GM23338 (cell line): ENCODE measurements at regions not wholly inside any gene's neighbourhood (a gene's known extent, or its start where the extent isn't known, plus 50 kb on each side); places are given as distances from the start of the nearest gene placed in this dataset.

Experiments used
- ATAC-seq: fragments of 200-7000 bp; cut with Tn5 transposase; 3 replicates; pipeline ENCODE4 v1.9.1; 2020
- DNase-seq: peaks from one replicate; pipeline ENCODE4 v3.0.0-alpha.2; 2015; ENCODE audit warnings: low spot score
- H2AFZ ChIP-seq: fragments of 200-600 bp; sonication (generic); 2 replicates; pipeline ENCODE4 v1.8.0; 2016; ENCODE audit warnings: antibody characterized with exemption, mild to moderate bottlenecking, moderate library complexity
- H3F3A ChIP-seq: fragments of 200-600 bp; sonication (generic); replicated peaks from 2 replicates; pipeline ENCODE4 v1.8.0; 2017; ENCODE audit warnings: antibody characterized with exemption, mixed run types, low read depth
- H3K27ac ChIP-seq: fragments of 200-600 bp; sonication (generic); 2 replicates; pipeline ENCODE4 v1.6.1; 2016; ENCODE audit warnings: low read depth
- H3K27me3 ChIP-seq: fragments of 200-600 bp; sonication (generic); 2 replicates; pipeline ENCODE4 v1.8.0; 2016; ENCODE audit warnings: mild to moderate bottlenecking, mixed run types, moderate library complexity; ENCODE audit not compliant: insufficient read depth
- H3K36me3 ChIP-seq: fragments of 200-600 bp; sonication (generic); 2 replicates; pipeline ENCODE4 v1.8.0; 2016; ENCODE audit warnings: mild to moderate bottlenecking; ENCODE audit not compliant: insufficient read depth
- H3K4me1 ChIP-seq: fragments of 200-600 bp; sonication (generic); 2 replicates; pipeline ENCODE4 v1.8.0; 2016; ENCODE audit warnings: mild to moderate bottlenecking, moderate library complexity; ENCODE audit not compliant: insufficient read depth
- H3K4me2 ChIP-seq: fragments of 200-600 bp; sonication (generic); 2 replicates; pipeline ENCODE4 v1.7.1; 2017; ENCODE audit warnings: mixed run types
- H3K4me3 ChIP-seq: fragments of 200-600 bp; sonication (generic); 2 replicates; pipeline ENCODE4 v1.6.1; 2016; ENCODE audit warnings: mixed run types
- H3K79me2 ChIP-seq: fragments of 200-600 bp; sonication (generic); replicated peaks from 2 replicates; pipeline ENCODE4 v1.8.0; 2017; ENCODE audit warnings: mild to moderate bottlenecking; ENCODE audit not compliant: insufficient read depth
- H3K9me2 ChIP-seq: fragments of 200-600 bp; sonication (generic); 2 replicates; pipeline ENCODE4 v1.8.0; 2017; ENCODE audit not compliant: insufficient read depth
- H4K20me1 ChIP-seq: fragments of 200-600 bp; sonication (generic); replicated peaks from 2 replicates; pipeline ENCODE4 v1.8.0; 2017; ENCODE audit warnings: mild to moderate bottlenecking; ENCODE audit not compliant: insufficient read depth
- H3K27ac Mint-ChIP-seq: 2 replicates; pipeline ENCODE4 v1.8.0; 2020; ENCODE audit warnings: inconsistent platforms, mild to moderate bottlenecking, moderate library complexity, mixed read lengths
- H3K27me3 Mint-ChIP-seq: 3 replicates; pipeline ENCODE4 v1.8.0; 2022; ENCODE audit warnings: low read depth, mild to moderate bottlenecking, moderate library complexity, mixed read lengths, inconsistent platforms; ENCODE audit not compliant: insufficient read depth, poor library complexity
- H3K36me3 Mint-ChIP-seq: 3 replicates; pipeline ENCODE4 v1.8.0; 2021; ENCODE audit warnings: low read depth, mild to moderate bottlenecking, inconsistent platforms, moderate library complexity, mixed read lengths
- H3K4me1 Mint-ChIP-seq: 3 replicates; pipeline ENCODE4 v1.8.0; 2020; ENCODE audit warnings: mild to moderate bottlenecking, inconsistent platforms, mixed read lengths
- H3K4me3 Mint-ChIP-seq: 3 replicates; pipeline ENCODE4 v1.8.0; 2021; ENCODE audit warnings: moderate library complexity, mild to moderate bottlenecking, inconsistent platforms, mixed read lengths
- H3K9me3 Mint-ChIP-seq: 3 replicates; pipeline ENCODE4 v1.8.0; 2020; ENCODE audit warnings: moderate library complexity, mild to moderate bottlenecking, inconsistent platforms, mixed read lengths
- EZH2 ChIP-seq: fragments of 200-600 bp; sonication (generic); IDR thresholded peaks from one replicate; pipeline ENCODE4 v1.8.0; 2017; ENCODE audit warnings: antibody characterized with exemption, mild to moderate bottlenecking, low read depth; ENCODE audit not compliant: unreplicated experiment
- NANOG ChIP-seq: IDR thresholded peaks from 2 replicates; pipeline ENCODE4 v1.6.1; 2016; ENCODE audit warnings: antibody characterized with exemption, borderline replicate concordance
- REST ChIP-seq: IDR thresholded peaks from one replicate; pipeline ENCODE4 v1.6.1; 2018; ENCODE audit warnings: antibody characterized with exemption; ENCODE audit not compliant: unreplicated experiment
- ZNF114 ChIP-seq: fragments of 250-450 bp; sonication (Bioruptor Pico); IDR thresholded peaks from 2 replicates; pipeline ENCODE4 v1.5.0; 2020; ENCODE audit warnings: mild to moderate bottlenecking, moderate library complexity

GRCh38 chr5:111635916-111636570 is 121.0 kb downstream of the NREP start (continued):
- no peak for TF ChIP-seq REST
- TF ChIP-seq ZNF114 (CRISPR knock-in tag), result no peak
- TF ChIP-seq EZH2, result no peak
- TF ChIP-seq NANOG, result no peak

GRCh38 chr5:111635151-111635902 is 121.7 kb downstream of the NREP start:
- peaks cover 9% of the 10 kb centered on the region for H3K36me3 ChIP-seq
- H3K4me2 ChIP-seq, result no peak overlapping the region
- no peaks in the 10 kb centered on the region for H3K4me1 ChIP-seq
- no peak for TF ChIP-seq EZH2
- H4K20me1 ChIP-seq, result no peaks in the 10 kb centered on the region
- Mint-ChIP-seq H3K27ac (no peak overlapping the region), H3K4me3 (no peak overlapping the region), H3K9me3 (peaks cover 27% of the 10 kb centered on the region), H3K27me3 (no peaks in the 10 kb centered on the region), H3K4me1 (no peaks in the 10 kb centered on the region), H3K36me3 (peaks cover 21% of the 10 kb centered on the region)
- no peak for DNase-seq
- H3F3A ChIP-seq, result no peaks in the 10 kb centered on the region
- H3K27ac ChIP-seq, result no peak overlapping the region
- no peaks in the 10 kb centered on the region; the same call in 1 of the 2 replicates for H3K9me2 ChIP-seq
- ATAC-seq, result no peak
- H2AFZ ChIP-seq, result no peak overlapping the region; the same call in 1 of the 2 replicates
- H3K79me2 ChIP-seq, result no peaks in the 10 kb centered on the region
- no peak overlapping the region for H3K4me3 ChIP-seq
- no peaks in the 10 kb centered on the region for H3K27me3 ChIP-seq

- H3K27ac ChIP-seq, result no peak overlapping the region
- H3K4me2 ChIP-seq, result no peak overlapping the region
- H3K79me2 ChIP-seq, result no peaks in the 10 kb centered on the region
- H3K27me3 Mint-ChIP-seq, result no peaks in the 10 kb centered on the region
- no peaks in the 10 kb centered on the region for H3K36me3 ChIP-seq
- no peak overlapping the region for H3K4me3 Mint-ChIP-seq
- TF ChIP-seq ZNF114 (CRISPR knock-in tag), result no peak
- no peak overlapping the region for H3K27ac Mint-ChIP-seq
- no peaks in the 10 kb centered on the region for H3F3A ChIP-seq
- H3K27me3 ChIP-seq, result no peaks in the 10 kb centered on the region
- H4K20me1 ChIP-seq, result no peaks in the 10 kb centered on the region
- peaks cover 7% of the 10 kb centered on the region; the same call in 1 of the 2 replicates for H3K9me2 ChIP-seq
- ATAC-seq (no peak), DNase-seq (no peak)
- peaks cover 3% of the 10 kb centered on the region for H3K9me3 Mint-ChIP-seq
- no peaks in the 10 kb centered on the region for H3K4me1 ChIP-seq
- no peak overlapping the region for H2AFZ ChIP-seq
- H3K4me1 Mint-ChIP-seq, result no peaks in the 10 kb centered on the region
- no peak overlapping the region for H3K4me3 ChIP-seq
- H3K36me3 Mint-ChIP-seq, result peaks cover 2% of the 10 kb centered on the region; the same call in 1 of the 3 replicates
Observed at GRCh38 chr5:111631328-111631727, 119.0 kb upstream of the STARD4 start.
